ENCODE measurements at regions not wholly inside any gene's neighbourhood (a gene's known extent, or its start where the extent isn't known, plus 50 kb on each side); places are given as distances from the start of the nearest gene placed in this dataset.

- TF ChIP-seq RAD21 (IDR thresholded peaks at IDR 0.05 in 1 of 2, conservative IDR thresholded peaks at IDR 0.05 in 1 of 2; ENCODE audit: low read depth in 2 of 2, low read length in 2 of 2) = no peak
Measured at GRCh38 chr5:96257904-96258303, 175.1 kb downstream of the PCSK1 start (continued).

All from H1 (cell line).